GM12878 (cell line): ENCODE measurements at regions not wholly inside any gene's neighbourhood (a gene's known extent, or its start where the extent isn't known, plus 50 kb on each side); places are given as distances from the start of the nearest gene placed in this dataset.

Source experiments
- ATAC-seq: fragments of 200-7000 bp; cut with Tn5 transposase; 3 replicates; pipeline ENCODE4 v1.9.1; 2020; ENCODE audit warnings: mild to moderate bottlenecking, moderate library complexity
- BruUV-seq: library from RNA; stranded (reverse); fragments of 400-500 nt; replicated peaks from 2 replicates; lab custom pipeline; 2021; lab: Mats Ljungman, UMichigan
- CTCF ChIA-PET: fragments of 300-600 bp; sonication (Branson Sonifier 250); formaldehyde crosslinking; extraction: SDS; loops from one replicate; lab custom pipeline; 2021; ENCODE audit warnings: inconsistent platforms; lab: Yijun Ruan, JAX
- POLR2A ChIA-PET: fragments of 350-600 bp; formaldehyde crosslinking; extraction: SDS; loops from one replicate; lab custom pipeline; 2021; ENCODE audit warnings: inconsistent platforms; lab: Charles Lee
- RAD21 ChIA-PET: fragments of 300-600 bp; sonication (Branson Sonifier 250); formaldehyde crosslinking; loops from one replicate; lab custom pipeline; 2023; ENCODE audit warnings: antibody characterized with exemption; ENCODE audit not compliant: unreplicated experiment; lab: Charles Lee
- SMC1A ChIA-PET: fragments of 300-600 bp; sonication (Branson Sonifier 250); formaldehyde crosslinking; loops from one replicate; lab custom pipeline; 2023; ENCODE audit not compliant: unreplicated experiment, uncharacterized antibody; lab: Charles Lee
- DNase-seq: peaks from one replicate; pipeline ENCODE4 v3.0.0-alpha.2; 2011; ENCODE audit warnings: low read depth, low spot score
- FAIRE-seq: peaks from 3 replicates; lab custom pipeline; 2011; peaks lifted over from hg19 to GRCh38; lab: Jason Lieb, UNC
- H2AFZ ChIP-seq: 2 replicates; pipeline ENCODE4 v1.6.0; 2011; ENCODE audit warnings: low read depth, low read length, control low read depth; ENCODE audit not compliant: control insufficient read depth
- H3K27ac ChIP-seq: 2 replicates; pipeline ENCODE4 v1.5.1; 2011; ENCODE audit warnings: control low read depth; ENCODE audit not compliant: control insufficient read depth, insufficient read depth
- H3K27me3 ChIP-seq, 2 experiments: replicated peaks in 1 of 2; 2 replicates each; pipeline versions ENCODE4 v1.6.0 to v1.6.1; 2011; ENCODE audit warnings: low read length in 1 of 2; ENCODE audit not compliant: control insufficient read depth in 2 of 2, insufficient read depth in 2 of 2
- H3K36me3 ChIP-seq, 2 experiments: 2 replicates each; pipeline ENCODE4 v1.5.1; 2011; ENCODE audit warnings: low read length in 1 of 2; ENCODE audit not compliant: control insufficient read depth in 2 of 2, insufficient read depth in 2 of 2
- H3K4me1 ChIP-seq: 2 replicates; pipeline ENCODE4 v1.6.1; 2011; ENCODE audit warnings: mild to moderate bottlenecking, low read length, moderate library complexity, mixed read lengths; ENCODE audit not compliant: control insufficient read depth, insufficient read depth
- H3K4me2 ChIP-seq: 2 replicates; pipeline ENCODE4 v1.6.0; 2011; ENCODE audit warnings: control low read depth; ENCODE audit not compliant: control insufficient read depth, insufficient read depth
- H3K4me3 ChIP-seq: fragments of 200-600 bp; sonication (generic); 2 replicates; pipeline ENCODE4 v1.5.1; 2016
- H3K79me2 ChIP-seq: 2 replicates; pipeline ENCODE4 v1.6.0; 2011; ENCODE audit warnings: low read length; ENCODE audit not compliant: control insufficient read depth, insufficient read depth
- H3K9ac ChIP-seq: 2 replicates; pipeline ENCODE4 v1.8.0; 2011; ENCODE audit warnings: low read length, control low read depth, mixed read lengths; ENCODE audit not compliant: control insufficient read depth, insufficient read depth
- H3K9me3 ChIP-seq: replicated peaks from 3 replicates; pipeline ENCODE4 v1.5.1; 2011; ENCODE audit warnings: mild to moderate bottlenecking, low read length; ENCODE audit not compliant: control insufficient read depth, insufficient read depth
- H4K20me1 ChIP-seq: 2 replicates; pipeline ENCODE4 v1.6.0; 2011; ENCODE audit not compliant: control insufficient read depth, insufficient read depth
- ESRRA ChIP-seq: IDR thresholded peaks from 2 replicates; pipeline ENCODE4 v1.6.1; 2012; ENCODE audit warnings: mild to moderate bottlenecking, low read length, improper control_type of control experiment
- ETV6 ChIP-seq, 2 experiments: fragments of 450-650 bp in 1 of 2; IDR thresholded peaks in 1 of 2; conservative IDR thresholded peaks in 1 of 2; 2 replicates each; pipeline ENCODE4 v1.6.1; 2014; ENCODE audit warnings: antibody characterized with exemption in 1 of 2, borderline replicate concordance in 1 of 2, low read depth in 1 of 2, mild to moderate bottlenecking in 1 of 2, moderate library complexity in 1 of 2
- RAD21 ChIP-seq: IDR thresholded peaks from 2 replicates; pipeline ENCODE4 v1.6.1; 2011; ENCODE audit warnings: mild to moderate bottlenecking, low read depth, low read length, moderate library complexity; ENCODE audit not compliant: insufficient read depth
- RCOR1 ChIP-seq: conservative IDR thresholded peaks from 2 replicates; pipeline ENCODE4 v1.6.1; 2012; ENCODE audit warnings: low read depth, low read length, improper control_type of control experiment
- TAF1 ChIP-seq: IDR thresholded peaks from 2 replicates; pipeline ENCODE4 v1.6.1; 2011; ENCODE audit warnings: mild to moderate bottlenecking, low read depth, low read length, borderline replicate concordance
- TBL1XR1 ChIP-seq: IDR thresholded peaks from 2 replicates; pipeline ENCODE4 v1.6.1; 2012; ENCODE audit warnings: low read depth, low read length, improper control_type of control experiment
- ZNF24 ChIP-seq: fragments of 450-650 bp; IDR thresholded peaks from 2 replicates; pipeline ENCODE4 v1.6.1; 2017; ENCODE audit warnings: antibody characterized with exemption, mild to moderate bottlenecking
- WGBS: methylation state at CpG from one replicate; pipeline ENCODE4 v1.1.6; 2016; ENCODE audit warnings: low lambda C conversion rate; ENCODE audit not compliant: insufficient replicate concordance, insufficient coverage; ENCODE audit errors: missing lambda C conversion rate; 5-methylcytosine and 5-hydroxymethylcytosine counted together
- in situ Hi-C: fragments of 300-500 bp; cut with MboI; formaldehyde crosslinking; loops from 9 replicates; pipeline ENCODE4 v1.14.3; 2018; ENCODE audit warnings: mixed read lengths
- intact Hi-C: fragments of 100-400 bp; cut with micrococcal nuclease; formaldehyde crosslinking; loops from one replicate; pipeline ENCODE4 v1.14.2; 2022; ENCODE audit not compliant: unreplicated experiment
- TF ChIP-seq, protein P1 (sequence below): IDR thresholded peaks from 2 replicates; pipeline ENCODE4 v1.6.1; 2011; ENCODE audit warnings: low read depth, low read length, improper control_type of control experiment, borderline replicate concordance
- TF ChIP-seq, protein P2 (sequence below): fragments of 450-650 bp; formaldehyde crosslinking; IDR thresholded peaks from 2 replicates; pipeline ENCODE4 v1.5.0; 2022; ENCODE audit warnings: mild to moderate bottlenecking, missing genetic modification characterization

DNA sequence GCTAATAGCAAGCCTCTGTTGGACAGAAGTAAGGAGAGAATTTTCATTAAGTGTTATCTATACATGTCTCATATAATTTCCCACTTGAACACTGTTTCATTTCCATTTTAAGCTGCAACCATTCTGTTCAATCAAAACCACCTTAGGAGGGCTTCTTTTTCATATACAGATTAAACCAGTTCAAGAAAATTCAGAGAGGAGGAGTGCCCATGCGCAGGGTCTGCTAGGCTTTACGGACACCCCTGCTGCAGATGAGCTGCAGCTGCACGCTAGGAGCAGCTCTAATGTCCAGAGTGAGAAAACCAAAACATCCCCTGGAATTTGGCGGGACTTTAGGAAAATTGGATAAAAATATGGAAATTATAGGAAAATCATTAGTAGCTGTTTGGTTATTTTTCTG, 541.0 kb downstream of the SPRY1 start:
- CTCF ChIA-PET: interaction anchor here (0.7 to 1.3 kb wide), 2 partner anchors 111 to 165 kb away, joined by 3 to 4 read pairs; no protein-coding TSS in a partner anchor
- no peak for DNase-seq
- in situ Hi-C loops: no loop called here
- Histone ChIP-seq H3K36me3 (no peaks in the 10 kb centered on the region), H3K4me1 (no peaks in the 10 kb centered on the region), H3K27me3 (no peaks in the 10 kb centered on the region), H3K4me2 (no peak overlapping the region), H4K20me1 (no peaks in the 10 kb centered on the region)
- no peak for FAIRE-seq
- no peak for TF ChIP-seq ETV6 (conservative IDR thresholded peaks at IDR 0.05 in 1 of 2, IDR thresholded peaks at IDR 0.05 in 1 of 2; ENCODE audit: borderline replicate concordance in 1 of 2, low read depth in 1 of 2)
- no peak for TF ChIP-seq RCOR1
- TF ChIP-seq ZNF24: no peak
- no peak for TF ChIP-seq TAF1
- TF ChIP-seq, protein P1, sequence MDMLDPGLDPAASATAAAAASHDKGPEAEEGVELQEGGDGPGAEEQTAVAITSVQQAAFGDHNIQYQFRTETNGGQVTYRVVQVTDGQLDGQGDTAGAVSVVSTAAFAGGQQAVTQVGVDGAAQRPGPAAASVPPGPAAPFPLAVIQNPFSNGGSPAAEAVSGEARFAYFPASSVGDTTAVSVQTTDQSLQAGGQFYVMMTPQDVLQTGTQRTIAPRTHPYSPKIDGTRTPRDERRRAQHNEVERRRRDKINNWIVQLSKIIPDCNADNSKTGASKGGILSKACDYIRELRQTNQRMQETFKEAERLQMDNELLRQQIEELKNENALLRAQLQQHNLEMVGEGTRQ: no peak
- TF ChIP-seq, protein P2, sequence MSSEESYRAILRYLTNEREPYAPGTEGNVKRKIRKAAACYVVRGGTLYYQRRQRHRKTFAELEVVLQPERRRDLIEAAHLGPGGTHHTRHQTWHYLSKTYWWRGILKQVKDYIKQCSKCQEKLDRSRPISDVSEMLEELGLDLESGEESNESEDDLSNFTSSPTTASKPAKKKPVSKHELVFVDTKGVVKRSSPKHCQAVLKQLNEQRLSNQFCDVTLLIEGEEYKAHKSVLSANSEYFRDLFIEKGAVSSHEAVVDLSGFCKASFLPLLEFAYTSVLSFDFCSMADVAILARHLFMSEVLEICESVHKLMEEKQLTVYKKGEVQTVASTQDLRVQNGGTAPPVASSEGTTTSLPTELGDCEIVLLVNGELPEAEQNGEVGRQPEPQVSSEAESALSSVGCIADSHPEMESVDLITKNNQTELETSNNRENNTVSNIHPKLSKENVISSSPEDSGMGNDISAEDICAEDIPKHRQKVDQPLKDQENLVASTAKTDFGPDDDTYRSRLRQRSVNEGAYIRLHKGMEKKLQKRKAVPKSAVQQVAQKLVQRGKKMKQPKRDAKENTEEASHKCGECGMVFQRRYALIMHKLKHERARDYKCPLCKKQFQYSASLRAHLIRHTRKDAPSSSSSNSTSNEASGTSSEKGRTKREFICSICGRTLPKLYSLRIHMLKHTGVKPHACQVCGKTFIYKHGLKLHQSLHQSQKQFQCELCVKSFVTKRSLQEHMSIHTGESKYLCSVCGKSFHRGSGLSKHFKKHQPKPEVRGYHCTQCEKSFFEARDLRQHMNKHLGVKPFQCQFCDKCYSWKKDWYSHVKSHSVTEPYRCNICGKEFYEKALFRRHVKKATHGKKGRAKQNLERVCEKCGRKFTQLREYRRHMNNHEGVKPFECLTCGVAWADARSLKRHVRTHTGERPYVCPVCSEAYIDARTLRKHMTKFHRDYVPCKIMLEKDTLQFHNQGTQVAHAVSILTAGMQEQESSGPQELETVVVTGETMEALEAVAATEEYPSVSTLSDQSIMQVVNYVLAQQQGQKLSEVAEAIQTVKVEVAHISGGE (CRISPR knock-in tag): no peak
- TF ChIP-seq TBL1XR1: no peak
- no peak for TF ChIP-seq ESRRA
- no peak for TF ChIP-seq RAD21
- TF ChIP-seq, all 136 proteins: peak for 0
- RAD21 ChIA-PET: no interaction called here
- SMC1A ChIA-PET: interaction anchor here (1.3 kb wide), 1 partner anchor 12 kb away, joined by 3 read pairs; no protein-coding TSS in a partner anchor
- Histone ChIP-seq H3K9me3 (no peaks in the 10 kb centered on the region), H3K27ac (no peak overlapping the region), H3K9ac (no peak overlapping the region), H3K4me3 (no peak overlapping the region), H3K79me2 (no peaks in the 10 kb centered on the region), H2AFZ (no peak overlapping the region)
- BruUV-seq: no TSS peak
- ATAC-seq: no peak
- intact Hi-C loops: no loop called here
- POLR2A ChIA-PET: no interaction called here
- 17% methylated on average over 4 of the region's 4 CpGs for WGBS
